ENCODE measurements at regions not wholly inside any gene's neighbourhood (a gene's known extent, or its start where the extent isn't known, plus 50 kb on each side); places are given as distances from the start of the nearest gene placed in this dataset.

DNA sequence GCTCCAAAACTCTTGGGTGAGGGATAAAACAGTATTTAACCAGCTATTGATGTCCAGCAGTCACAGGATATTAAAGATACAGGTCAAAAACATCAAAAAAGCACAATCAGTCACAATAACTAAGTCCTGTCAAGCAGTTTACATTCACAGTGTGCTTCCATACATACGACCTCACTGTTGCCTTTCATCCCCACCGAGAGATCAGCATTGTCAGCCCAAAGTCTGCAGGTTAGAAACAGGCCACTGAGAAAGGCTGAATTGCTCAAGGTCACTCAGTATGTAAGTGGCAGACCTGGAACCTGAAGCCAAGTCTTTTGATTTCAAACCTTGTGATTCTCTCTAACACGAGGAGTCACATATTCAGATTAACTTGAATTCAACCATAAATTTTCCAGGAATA is 124.9 kb downstream of the GXYLT1 start:
- in situ Hi-C loops (cut with MboI) = loop anchor here (25.0 kb wide), 1 partner anchor 732 kb away; no protein-coding TSS in a partner anchor

DNA sequence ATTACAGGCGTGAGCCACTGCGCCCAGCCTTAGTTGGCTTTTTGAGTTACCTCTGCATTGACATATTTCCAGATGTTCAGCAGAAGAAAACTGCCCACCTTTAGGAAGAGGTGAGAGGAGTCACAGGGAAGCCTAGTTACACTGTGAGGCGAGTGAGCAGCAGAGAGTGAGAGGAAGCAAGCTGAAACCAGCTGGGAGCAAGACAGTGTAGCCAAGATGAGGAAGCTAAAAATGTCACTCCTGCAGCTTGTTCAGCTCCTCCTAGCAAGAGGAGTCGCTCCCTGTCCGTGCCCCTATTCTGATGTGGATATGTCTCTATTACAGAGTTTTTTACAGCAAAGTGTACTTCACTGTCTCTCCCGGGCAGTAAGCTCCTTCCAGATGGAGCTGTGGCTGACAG is 127.6 kb downstream of the GXYLT1 start:
- ATAC-seq (no peak), FAIRE-seq (no peak), DNase-seq (ENCODE audit: extremely low read depth in 1 of 4, low spot score in 3 of 4) (no peak)
- POLR2A ChIA-PET = no interaction called here
- no peak overlapping the region for H3K27ac ChIP-seq (ENCODE audit: extremely low read depth, low read depth, low read length)
- WGBS (ENCODE audit: insufficient coverage, low coverage, missing lambda C conversion rate) = 0% methylated on average over 6 of the region's 6 CpGs
- no peaks in the 10 kb centered on the region for H3K36me3 ChIP-seq (ENCODE audit: control insufficient read depth, insufficient read depth, low read length)
- no TSS peak for BruUV-seq (replicated peaks)
- H2AFZ ChIP-seq (ENCODE audit: low read depth, low read length) = no peak overlapping the region
- no peaks in the 10 kb centered on the region for H3K79me2 ChIP-seq (ENCODE audit: control insufficient read depth, insufficient read depth, low read length)
- H3K4me3 ChIP-seq = no peak overlapping the region
- H3K27me3 ChIP-seq (ENCODE audit: control insufficient read depth in 2 of 2, insufficient read depth in 2 of 2, low read length in 2 of 2) = no peaks in the 10 kb centered on the region
- in situ Hi-C loops (cut with MboI) (loop anchor here (25.0 kb wide), 1 partner anchor 730 kb away; no protein-coding TSS in a partner anchor), intact Hi-C loops (cut with micrococcal nuclease) (no loop called here)
- no peak overlapping the region for H3K4me2 ChIP-seq (ENCODE audit: insufficient read depth, low read length)
- H3K9me1 ChIP-seq (ENCODE audit: control insufficient read depth, insufficient read depth, low read length) = no peaks in the 10 kb centered on the region
- CTCF ChIA-PET (ENCODE audit: low intra/inter-chr PET ratio) = no interaction called here
- H3K9ac ChIP-seq (ENCODE audit: insufficient read depth in 1 of 2, low read depth in 2 of 2, low read length in 2 of 2) = no peak overlapping the region
- no peaks in the 10 kb centered on the region for H3K9me3 ChIP-seq (replicated peaks; ENCODE audit: control insufficient read depth, insufficient read depth, low read depth, low read length)
- no peaks in the 10 kb centered on the region for H3K4me1 ChIP-seq (replicated peaks in 1 of 2; ENCODE audit: control insufficient read depth in 2 of 2, insufficient read depth in 2 of 2, low read length in 2 of 2)
- H4K20me1 ChIP-seq (replicated peaks; ENCODE audit: control insufficient read depth, insufficient read depth, low read length) = no peaks in the 10 kb centered on the region
- TF ChIP-seq, protein P1, sequence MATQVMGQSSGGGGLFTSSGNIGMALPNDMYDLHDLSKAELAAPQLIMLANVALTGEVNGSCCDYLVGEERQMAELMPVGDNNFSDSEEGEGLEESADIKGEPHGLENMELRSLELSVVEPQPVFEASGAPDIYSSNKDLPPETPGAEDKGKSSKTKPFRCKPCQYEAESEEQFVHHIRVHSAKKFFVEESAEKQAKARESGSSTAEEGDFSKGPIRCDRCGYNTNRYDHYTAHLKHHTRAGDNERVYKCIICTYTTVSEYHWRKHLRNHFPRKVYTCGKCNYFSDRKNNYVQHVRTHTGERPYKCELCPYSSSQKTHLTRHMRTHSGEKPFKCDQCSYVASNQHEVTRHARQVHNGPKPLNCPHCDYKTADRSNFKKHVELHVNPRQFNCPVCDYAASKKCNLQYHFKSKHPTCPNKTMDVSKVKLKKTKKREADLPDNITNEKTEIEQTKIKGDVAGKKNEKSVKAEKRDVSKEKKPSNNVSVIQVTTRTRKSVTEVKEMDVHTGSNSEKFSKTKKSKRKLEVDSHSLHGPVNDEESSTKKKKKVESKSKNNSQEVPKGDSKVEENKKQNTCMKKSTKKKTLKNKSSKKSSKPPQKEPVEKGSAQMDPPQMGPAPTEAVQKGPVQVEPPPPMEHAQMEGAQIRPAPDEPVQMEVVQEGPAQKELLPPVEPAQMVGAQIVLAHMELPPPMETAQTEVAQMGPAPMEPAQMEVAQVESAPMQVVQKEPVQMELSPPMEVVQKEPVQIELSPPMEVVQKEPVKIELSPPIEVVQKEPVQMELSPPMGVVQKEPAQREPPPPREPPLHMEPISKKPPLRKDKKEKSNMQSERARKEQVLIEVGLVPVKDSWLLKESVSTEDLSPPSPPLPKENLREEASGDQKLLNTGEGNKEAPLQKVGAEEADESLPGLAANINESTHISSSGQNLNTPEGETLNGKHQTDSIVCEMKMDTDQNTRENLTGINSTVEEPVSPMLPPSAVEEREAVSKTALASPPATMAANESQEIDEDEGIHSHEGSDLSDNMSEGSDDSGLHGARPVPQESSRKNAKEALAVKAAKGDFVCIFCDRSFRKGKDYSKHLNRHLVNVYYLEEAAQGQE (IDR thresholded peaks at IDR 0.05; ENCODE audit: borderline replicate concordance) = no peak
- TF ChIP-seq, protein P1 (CRISPR knock-in tag; IDR thresholded peaks at IDR 0.05; ENCODE audit: low read depth) = no peak
- TF ChIP-seq ZNF436 (CRISPR knock-in tag; IDR thresholded peaks at IDR 0.05) (no peak), MCM2 (IDR thresholded peaks at IDR 0.05; ENCODE audit: low read depth) (no peak), ZNF165 (CRISPR knock-in tag; IDR thresholded peaks at IDR 0.05; ENCODE audit: borderline replicate concordance) (no peak), NFXL1 (CRISPR knock-in tag; IDR thresholded peaks at IDR 0.05) (no peak), STAG1 (CRISPR knock-in tag; IDR thresholded peaks at IDR 0.05; ENCODE audit: borderline replicate concordance) (no peak)

More for the DNA sequence above, 124.9 kb downstream of the GXYLT1 start:
- ATAC-seq = no peak
- no peak for TF ChIP-seq HCFC1 (IDR thresholded peaks at IDR 0.05; ENCODE audit: low read depth, low read length)
- TF ChIP-seq ETV6 (IDR thresholded peaks at IDR 0.05; ENCODE audit: borderline replicate concordance in 1 of 2, low read depth in 2 of 2, low read length in 1 of 2) = no peak
- no peak for TF ChIP-seq ETV6 (CRISPR knock-in tag; IDR thresholded peaks at IDR 0.05; ENCODE audit: borderline replicate concordance)
- no peak for TF ChIP-seq DACH1 (IDR thresholded peaks at IDR 0.05; ENCODE audit: partially characterized antibody)
- TF ChIP-seq HNRNPH1 (optimal IDR thresholded peaks at IDR 0.05; ENCODE audit: low read depth, low read length) = no peak
- no peak for TF ChIP-seq JUNB (CRISPR knock-in tag; conservative IDR thresholded peaks at IDR 0.05)
- TF ChIP-seq NFIX (CRISPR knock-in tag; IDR thresholded peaks at IDR 0.05; ENCODE audit: low read depth) = no peak
- no peak overlapping the region for H3K4me3 ChIP-seq
- intact Hi-C loops (cut with micrococcal nuclease) = no loop called here
- WGBS (ENCODE audit: insufficient coverage, low coverage, missing lambda C conversion rate) = 0% methylated on average over 3 of the region's 3 CpGs
- H3K9me3 ChIP-seq (replicated peaks; ENCODE audit: control insufficient read depth, insufficient read depth, low read depth, low read length) = no peaks in the 10 kb centered on the region
- H3K9me1 ChIP-seq (ENCODE audit: control insufficient read depth, insufficient read depth, low read length) = no peaks in the 10 kb centered on the region
- ChIA-PET POLR2A (no interaction called here), CTCF (ENCODE audit: low intra/inter-chr PET ratio) (no interaction called here)
- H3K27me3 ChIP-seq (ENCODE audit: control insufficient read depth in 2 of 2, insufficient read depth in 2 of 2, low read length in 2 of 2) = 0 out of 5 replicates have a peak, but pooled peaks cover 0 to 3% of the 10 kb centered on the region in 2 experiments
- FAIRE-seq = no peak
- H3K4me2 ChIP-seq (ENCODE audit: insufficient read depth, low read length) = no peak overlapping the region
- no TSS peak for BruUV-seq (replicated peaks)
- no peaks in the 10 kb centered on the region for H3K79me2 ChIP-seq (ENCODE audit: control insufficient read depth, insufficient read depth, low read length)
- no peak for DNase-seq (ENCODE audit: extremely low read depth in 1 of 4, low spot score in 3 of 4)
- no peaks in the 10 kb centered on the region for H3K36me3 ChIP-seq (ENCODE audit: control insufficient read depth, insufficient read depth, low read length)
- H4K20me1 ChIP-seq (replicated peaks; ENCODE audit: control insufficient read depth, insufficient read depth, low read length) = no peaks in the 10 kb centered on the region
- no peaks in the 10 kb centered on the region for H3K4me1 ChIP-seq (replicated peaks in 1 of 2; ENCODE audit: control insufficient read depth in 2 of 2, insufficient read depth in 2 of 2, low read length in 2 of 2)
- no peak overlapping the region for H2AFZ ChIP-seq (ENCODE audit: low read depth, low read length)
- H3K27ac ChIP-seq (ENCODE audit: extremely low read depth, low read depth, low read length) = no peak overlapping the region
- no peak overlapping the region for H3K9ac ChIP-seq (ENCODE audit: insufficient read depth in 1 of 2, low read depth in 2 of 2, low read length in 2 of 2)

All from K562 (cell line).